ENCODE measurements at regions not wholly inside any gene's neighbourhood (a gene's known extent, or its start where the extent isn't known, plus 50 kb on each side); places are given as distances from the start of the nearest gene placed in this dataset.

DNA sequence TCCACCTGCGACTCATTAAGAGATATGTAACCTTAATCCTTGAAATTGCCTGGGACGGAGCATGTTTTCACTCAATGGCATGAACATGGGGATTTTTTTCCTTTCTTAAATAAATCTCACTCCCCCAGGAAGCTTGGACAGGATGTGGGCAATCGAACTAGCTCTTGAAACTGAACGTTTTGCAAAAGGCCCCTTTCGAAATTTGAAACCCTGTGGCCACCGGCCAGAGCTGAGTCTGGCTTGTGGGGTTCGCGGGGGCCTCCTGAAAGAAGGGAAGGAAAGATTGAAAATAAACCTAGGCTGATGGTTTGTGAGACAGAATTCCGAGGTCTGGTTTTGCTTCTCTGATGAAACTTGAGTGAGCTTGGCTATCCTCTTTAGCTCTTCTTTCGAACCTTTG is 101.4 kb upstream of the RTL1 start:
- DNase-seq: no peak

DNA sequence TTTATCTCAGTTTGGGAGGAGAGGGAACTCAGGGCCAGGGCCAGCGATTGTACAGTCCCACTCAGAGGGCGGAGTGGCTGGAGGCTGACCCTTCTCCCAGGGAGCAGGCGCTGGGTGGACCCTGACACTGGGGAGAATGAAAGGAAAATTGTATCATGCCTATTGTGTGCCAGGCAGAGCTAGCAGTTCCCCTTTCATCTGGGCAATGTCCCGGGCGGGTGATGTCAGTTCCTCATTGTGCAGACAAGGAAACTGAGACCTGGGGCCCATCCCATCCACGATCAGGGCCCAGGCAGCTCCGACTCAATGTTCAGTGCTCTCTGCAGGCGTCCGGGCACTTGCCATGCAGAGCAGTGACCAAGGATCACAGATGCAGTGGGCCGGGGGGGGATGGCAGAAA is 101.9 kb upstream of the RTL1 start:
- no peak for DNase-seq

DNA sequence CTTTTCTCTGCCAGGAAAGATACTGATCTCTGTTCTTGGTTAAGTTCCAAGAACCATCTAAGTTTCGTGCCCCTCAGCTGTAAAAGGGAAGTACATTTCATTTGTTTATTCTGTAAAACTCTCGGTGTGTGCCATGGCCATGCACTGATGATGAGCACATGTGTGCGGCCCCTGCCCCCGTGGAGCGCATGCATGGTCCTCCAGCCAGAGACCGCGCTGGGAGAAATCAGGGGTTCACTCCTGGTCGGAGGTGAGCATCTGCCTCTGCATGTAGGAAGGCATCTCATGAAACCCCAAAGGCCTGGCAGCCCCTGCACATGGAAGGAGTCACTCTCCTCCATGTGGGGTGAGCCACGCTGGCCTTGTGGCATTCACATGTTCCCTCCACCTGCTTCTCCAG is 102.5 kb upstream of the RTL1 start:
- DNase-seq: no peak

DNA sequence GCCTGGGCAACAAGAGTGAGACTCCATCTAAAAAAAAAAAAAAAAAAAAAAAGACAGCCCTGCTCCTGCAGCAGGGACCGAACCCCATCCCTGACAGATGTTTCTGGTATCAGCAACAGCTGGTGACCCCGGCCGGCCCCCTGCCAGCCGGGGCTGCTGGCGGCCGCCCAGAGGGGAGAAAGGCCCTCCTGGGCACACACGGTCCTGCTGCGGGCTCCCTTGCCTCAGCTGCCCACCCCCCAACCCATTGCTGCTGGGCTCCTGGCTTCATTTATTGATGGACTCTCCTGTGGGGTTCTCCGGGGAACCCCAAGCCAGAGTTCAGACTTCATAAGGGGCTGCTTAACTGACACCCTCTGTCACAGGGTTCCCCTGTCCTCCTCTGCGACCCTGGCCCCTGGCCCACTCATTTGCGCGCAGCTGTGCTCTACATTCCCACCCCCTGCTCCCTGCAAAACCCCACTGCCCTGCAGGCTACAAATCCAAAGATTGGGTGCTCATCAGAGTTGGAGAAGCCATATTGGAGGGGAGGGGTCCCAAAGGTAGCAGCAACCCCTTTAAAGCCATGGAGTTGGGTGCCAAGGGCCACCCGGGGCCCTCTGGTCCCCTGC is 103.6 kb upstream of the RTL1 start:
- DNase-seq: no peak

DNA sequence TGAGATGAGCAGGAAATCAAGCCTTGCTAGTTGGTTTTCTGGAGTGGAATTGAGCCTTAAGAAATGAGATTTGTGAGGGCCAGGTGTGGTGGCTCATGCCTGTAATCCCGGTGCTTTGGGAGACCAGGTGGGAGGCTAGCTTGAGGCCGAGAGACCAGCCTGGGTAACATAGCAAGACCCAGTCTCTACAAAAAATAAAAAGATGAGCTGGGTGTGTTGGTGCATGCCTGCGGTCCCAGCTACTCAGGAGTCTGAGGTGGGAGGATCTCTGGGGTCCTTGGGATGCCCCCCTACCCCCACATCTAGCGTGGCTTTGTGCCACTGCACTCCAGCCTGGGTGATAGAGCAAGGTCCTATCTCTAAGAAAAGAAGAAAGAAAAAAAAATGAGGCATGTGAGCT is 104.2 kb upstream of the RTL1 start:
- DNase-seq: no peak

DNA sequence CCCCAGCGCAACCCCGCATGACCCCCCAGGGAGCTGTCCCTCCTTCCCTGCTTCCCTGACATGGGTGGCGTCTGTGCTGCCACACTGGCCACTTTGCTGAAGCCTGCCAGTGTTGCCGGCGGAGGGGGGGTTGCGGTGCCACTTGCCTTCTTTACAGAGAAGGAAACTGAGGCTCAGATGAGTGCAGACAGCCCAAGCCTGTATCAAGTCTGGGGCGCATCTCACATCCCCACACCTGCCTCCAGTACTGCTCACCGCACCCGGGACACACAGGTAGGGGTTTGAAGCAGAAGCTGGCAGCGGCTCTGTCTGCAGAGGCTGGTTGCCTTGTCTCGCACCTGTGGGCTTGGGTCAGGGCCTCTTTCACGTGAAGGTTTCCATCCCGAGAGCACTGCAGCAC is 104.7 kb upstream of the RTL1 start:
- DNase-seq: no peak

DNA sequence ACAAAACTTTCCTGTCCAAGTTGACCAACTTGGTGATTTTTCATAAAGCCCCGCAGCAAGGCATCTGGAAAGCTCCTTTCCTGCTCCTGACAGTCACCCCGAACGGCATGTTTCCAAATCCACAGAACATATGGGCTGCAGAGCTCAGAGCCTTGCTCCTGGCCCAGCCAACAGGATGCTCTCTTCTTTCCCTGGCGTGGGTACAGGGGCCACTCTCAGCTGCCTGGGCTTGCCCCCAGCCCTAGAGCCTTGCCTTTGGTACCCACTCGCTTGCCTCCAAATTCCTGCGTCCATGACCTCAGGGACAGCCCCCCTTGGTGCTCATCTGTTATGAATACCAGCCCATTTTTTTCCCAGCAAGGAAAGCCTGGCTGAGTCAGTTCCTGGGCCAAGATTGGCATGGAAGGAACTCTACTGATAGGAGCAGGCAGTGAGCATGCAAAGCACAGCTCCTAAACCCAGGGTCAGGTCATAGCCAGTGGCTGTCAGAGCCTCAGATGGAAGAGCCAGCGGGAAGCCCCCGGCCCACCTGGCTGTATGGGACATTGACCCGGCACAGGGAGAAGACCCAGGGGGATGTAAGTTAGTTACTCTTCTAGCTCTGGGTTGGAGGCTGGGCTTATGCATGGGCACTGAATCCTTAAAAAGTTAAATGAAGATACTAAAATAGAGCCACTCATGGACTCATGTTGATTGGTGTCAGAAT is 105.3 kb upstream of the RTL1 start:
- no peak for DNase-seq

DNA sequence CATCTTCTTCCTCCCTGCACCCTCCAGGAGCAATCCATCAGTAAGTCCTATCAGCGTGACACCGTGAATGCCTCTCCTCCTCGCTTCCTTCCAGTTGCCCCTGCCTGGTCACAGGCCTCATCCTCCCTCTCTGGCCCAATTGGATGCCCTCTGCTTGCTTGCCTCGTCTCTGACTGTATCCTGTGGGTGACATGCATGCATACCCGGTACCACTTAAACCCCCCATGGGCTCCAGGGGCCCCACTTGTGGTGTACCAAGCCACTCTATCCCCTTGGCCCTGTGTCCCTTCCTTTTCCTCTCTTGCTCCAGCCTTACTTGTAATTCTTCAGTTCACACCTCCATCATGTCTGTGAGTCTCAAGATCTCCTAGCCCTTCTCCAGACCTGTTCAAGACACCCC is 106.0 kb upstream of the RTL1 start:
- no peak for DNase-seq

DNA sequence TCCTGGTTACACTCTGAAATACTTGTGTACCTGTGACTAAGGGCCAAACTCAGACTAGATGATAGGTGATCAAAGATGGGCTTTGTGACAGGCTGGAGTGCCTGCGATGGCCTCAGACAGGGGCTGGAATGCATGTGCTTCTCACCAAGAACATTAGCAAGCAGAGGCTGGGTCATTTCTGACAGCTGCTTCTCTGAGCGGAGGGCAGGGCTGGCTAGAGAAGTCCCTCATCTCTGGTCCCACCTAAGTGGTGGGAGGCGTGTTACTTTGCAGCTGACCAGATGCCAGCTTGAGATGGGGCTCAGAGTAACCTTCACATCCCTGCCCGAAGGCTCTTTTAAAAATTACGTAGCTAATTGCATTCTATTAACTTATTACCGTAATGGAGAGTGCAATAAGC is 106.8 kb upstream of the RTL1 start:
- no peak for DNase-seq

DNA sequence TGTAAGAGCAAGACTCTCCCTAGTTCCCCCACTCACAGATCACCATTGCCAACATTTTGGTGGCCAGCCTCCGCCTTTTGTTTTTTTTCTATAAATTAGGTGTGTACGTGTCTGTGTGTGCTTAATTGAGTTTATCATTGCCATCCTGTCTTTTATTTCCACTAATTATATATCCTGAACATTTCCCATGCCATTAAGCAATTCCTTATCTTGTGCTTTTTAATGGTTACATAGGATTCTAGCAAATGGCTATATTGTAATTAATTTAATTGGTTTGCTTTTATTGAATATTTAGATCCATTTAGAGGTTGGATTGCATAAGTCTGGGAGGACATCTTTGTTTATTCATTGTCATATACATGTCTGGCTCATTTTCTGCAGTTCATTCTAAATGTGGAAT is 107.3 kb upstream of the RTL1 start:
- no peak for DNase-seq

DNA sequence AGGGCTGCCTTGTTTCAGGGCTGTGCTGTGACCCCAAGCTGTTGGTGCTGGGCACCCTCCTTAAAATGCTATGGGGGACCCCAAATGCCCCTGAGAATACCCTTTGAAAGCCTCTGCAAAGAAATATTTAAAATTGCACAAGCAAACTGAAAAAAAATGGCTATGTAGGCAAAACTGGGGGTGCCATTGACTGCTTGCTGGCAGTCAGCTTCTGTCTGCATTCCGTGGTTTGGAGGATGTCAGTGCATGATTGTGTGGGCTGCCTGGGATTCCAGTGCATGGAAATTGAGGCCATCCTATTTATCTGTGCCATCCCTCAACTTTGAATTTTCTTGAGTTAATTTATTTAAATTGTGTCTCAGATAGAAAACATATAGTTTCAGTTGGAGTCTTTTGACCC is 113.7 kb upstream of the RTL1 start:
- no peak for DNase-seq

DNA sequence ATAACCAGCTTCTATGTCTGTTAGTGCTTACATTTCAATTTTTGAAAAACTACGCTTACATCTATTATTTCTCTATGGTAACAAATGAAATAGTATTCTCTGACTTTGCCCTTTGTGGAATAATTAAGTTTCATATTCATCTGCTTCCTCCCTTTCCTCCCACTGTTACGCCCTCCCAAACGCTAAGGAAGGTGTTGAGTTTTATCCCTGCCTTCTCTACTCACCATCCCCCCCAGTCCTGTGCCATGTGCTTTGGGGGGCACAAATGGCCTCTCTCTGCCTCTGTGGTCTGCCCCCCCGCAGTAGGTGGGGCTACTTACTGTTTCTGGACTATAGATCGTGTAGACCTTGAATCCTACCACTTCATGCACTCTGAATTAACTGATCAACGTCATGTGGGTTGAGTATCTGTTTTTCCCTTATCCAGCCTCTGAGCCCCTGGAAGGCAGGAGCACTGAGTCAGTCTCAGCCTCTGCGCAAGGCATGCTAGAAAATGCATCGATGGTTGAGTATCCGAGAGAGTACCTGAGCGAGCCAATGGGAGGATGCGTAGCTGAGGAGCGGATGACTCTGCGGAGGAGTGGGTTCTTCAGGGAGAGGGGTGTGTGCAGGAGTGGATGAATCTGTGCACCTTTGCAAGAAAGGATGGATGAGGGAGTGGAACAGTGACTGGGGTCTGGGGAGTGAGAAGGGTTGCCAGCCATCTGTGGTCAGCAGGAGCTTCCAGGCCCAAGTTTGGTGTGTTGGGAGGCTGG is 114.5 kb upstream of the RTL1 start:
- DNase-seq: no peak

DNA sequence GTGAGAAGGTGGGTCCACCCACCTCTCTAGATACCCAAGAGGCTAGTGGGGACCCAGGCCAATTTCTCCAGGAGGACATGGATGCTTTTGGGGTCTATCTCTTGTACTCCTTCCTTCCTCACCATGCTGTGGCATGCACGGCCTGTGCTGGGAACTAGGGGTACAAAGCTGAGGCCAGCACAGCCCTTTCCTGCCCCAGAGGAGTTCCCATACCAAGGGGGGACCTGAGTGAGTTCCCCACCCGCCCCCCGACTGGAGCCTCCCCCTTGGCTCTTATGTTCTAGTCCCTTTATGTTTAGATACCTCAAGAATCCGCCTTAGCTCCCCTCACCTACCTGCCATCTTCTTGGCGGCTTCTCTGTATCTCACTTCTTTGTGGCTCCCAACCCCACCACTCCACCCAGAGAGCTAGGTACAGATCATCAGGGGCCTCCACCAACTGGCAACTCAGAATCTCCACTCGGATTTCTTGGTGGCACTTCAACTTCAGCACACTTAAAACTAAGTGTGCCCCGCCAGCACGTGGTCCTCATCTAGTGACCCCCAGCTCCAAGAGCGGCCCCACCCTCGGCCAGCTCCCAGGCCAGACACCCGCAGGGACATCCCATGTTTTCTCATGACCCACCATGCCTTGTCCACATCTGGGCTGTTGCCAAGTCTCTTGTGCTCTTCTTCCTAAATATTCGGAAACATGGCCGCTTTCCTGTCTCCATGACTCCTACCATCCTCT is 115.2 kb upstream of the RTL1 start:
- DNase-seq: no peak

DNA sequence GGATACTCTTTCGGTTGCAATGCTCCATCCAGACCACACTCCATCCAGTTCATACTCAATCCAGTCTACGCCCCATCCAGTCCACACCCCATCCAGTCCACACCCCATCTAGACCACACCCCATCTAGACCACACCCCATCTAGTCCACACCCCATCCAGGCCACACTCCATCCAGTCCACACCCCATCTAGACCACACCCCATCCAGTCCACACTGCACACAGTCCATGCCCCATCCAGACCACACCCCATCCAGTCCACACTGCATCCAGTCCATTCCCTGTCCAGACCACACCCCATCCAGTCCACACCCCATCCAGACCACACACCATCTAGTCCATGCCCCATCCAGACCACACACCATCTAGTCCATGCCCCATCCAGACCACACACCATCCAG is 116.0 kb upstream of the RTL1 start:
- no peak for DNase-seq

DNA sequence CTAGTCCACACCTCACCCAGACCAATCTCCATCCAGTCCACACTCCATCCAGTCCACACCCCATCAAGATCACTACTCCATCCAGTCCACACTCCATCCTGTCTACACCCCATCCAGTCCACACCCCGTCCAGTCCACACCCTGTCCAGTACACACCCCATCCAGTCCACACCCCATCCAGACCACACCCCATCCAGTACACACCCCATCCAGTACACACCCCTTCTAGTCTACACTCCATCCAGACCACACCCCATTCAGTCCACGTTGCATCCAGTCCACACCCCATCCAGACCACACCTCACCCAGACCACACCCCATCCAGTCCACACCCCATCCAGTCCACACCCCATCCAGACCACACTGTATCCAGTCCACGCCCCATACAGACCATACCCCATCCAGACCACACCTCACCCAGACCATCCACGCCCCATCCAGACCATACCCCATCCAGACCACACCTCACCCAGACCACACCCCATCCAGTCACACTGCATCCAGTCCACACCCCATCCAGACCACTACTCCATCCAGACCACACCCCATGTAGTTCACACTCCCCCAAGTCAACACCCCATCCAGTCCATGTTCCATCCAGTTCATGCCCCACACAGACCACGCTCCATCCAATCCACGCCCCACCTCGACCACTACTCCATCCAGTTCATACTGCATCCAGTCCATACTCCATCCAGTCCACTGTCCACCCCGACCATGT is 116.6 kb upstream of the RTL1 start:
- no peak for DNase-seq

DNA sequence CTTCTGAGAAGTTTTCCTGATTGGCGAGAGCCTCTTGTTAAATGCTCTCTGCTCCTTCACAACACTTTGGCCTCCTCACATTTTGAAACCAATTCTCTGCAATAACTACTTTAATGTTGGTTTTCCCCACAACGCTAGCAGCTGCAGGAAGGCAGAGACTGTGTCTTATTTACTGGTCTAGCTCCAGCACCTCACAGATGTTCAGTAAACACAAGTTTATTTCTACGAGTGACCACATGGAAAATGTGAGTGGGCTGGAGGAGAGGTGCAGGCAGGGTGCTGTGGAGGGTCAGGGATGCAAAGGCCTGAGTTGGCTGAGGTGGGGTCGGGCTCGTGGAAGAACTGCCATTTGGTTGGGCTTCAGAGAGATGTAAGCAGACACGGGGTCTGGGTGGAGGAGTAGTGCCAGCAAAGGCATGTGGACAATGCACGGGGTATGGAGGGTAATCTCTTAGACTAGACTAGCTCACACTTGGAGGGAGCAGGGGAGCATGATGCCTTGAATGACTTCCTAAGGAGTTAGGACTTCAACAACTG is 117.4 kb upstream of the RTL1 start:
- no peak for DNase-seq

DNA sequence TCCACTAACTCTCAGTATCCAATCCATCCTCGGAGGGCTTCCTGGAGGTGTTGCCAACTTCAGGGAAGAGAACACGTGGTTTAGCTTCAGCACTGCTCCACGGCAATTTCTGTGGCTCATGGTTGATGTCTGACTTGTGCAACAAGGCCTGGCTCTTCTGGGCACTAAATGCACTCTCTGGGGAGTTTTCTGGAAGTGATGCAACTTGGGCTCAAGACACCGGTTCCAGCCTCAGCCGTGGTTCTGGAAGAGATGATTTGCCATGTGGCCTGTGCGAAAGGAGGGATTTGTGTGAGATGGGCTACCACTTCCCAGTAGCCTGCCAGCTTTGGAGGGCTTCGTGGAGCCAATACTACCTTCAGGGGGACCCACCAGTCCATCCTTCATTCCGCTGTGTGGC is 118.6 kb upstream of the RTL1 start:
- no peak for DNase-seq

DNA sequence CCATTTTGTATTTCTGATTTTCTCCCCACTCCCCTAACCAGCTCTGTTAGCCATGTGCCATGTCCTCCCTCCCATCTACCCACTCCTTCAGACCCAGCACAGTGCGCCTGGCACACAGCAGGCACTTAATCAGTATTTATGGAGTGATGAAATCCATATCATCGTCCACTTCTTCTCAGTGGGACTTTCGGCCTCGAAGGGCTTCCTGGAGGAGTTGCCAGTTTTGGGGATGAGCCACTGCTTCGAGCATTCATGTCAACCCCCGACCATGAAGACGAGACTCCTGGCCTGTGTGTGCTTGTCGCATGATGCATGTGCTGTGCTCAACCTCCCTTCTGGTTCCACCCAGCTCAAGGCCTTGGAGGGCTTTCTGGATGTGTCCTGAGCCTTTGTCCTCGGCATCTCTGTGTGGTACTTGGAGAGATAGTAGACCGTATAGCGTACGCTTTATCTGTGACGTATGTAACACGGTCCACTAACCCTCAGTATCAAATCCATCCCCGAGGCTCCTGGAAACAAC is 119.5 kb upstream of the RTL1 start:
- no peak for DNase-seq

DNA sequence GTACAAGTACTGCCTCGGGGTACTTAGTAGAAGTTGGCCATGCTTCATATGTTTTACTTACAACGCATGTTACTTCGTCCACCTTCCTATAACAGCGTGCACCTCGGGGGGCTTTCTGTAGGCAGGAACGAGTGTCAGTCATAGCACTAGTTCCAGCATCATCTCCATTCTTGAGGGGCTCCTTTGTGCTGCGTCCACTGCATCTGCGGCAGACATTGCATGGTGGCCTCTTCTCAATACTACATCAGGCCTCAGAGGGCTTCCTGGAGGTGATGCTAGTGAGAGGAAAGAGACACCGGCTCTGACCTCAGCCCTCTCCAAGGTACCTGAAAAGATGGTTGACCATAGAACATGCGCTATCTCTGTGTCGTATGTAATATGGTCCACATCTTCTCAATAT is 121.2 kb upstream of the RTL1 start:
- no peak for DNase-seq

DNA sequence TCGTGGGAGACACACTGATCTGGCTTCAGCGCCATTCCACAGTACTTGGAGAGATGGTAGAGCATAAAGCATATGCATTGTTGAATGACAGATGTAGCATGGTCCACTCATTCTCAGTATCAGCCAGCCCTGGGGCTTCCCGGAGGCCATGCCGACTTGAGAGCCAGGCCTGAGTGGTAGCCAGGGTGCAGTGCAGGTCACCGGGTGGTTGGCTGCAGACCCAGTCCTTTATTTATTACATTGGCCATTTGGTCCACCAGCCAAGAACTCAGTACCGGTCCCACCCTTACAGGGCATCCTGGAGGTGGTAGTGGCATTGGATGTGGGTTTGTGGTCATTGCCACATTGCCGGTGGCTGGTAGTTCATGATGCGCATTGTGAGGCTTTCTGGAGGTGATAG is 121.6 kb upstream of the RTL1 start:
- DNase-seq: no peak

DNA sequence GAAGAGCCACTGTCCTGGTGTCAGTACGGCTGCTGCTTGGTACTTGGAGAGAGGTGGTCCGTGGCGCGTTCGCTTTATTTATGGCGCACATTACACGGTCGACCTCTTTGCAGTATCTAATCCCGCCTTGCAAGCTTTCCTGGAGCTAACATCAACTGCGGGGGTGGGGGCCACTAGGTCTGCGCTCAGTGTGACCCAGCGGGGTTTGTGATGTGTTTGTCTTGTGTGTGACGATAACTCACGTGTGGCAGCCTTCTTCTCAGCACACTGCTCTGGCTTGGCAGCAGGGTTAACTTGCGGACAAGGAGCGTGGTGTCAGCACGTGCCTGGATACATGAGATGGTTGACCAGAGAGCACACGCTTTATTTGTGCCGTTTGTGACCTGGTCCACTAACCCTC is 122.2 kb upstream of the RTL1 start:
- DNase-seq: no peak

DNA sequence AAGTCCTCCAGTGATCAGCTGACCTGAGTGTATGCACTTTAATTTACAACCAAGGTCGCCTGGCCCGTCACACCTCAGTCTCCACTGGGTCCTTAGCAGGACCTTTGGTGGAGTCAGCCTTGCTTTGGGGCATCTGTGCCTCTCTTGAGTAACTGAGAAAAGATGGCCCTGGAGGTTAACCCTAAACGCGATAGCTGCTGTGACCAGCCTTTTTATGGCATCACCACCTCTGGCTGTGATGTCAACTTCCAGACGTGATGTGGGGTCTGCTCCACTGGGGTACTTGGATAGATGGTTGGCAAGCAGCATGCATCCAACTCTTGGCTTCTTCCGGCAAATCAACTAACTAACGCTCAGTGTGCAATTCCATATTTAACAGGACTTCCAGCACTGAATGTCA is 122.8 kb upstream of the RTL1 start:
- DNase-seq: no peak

DNA sequence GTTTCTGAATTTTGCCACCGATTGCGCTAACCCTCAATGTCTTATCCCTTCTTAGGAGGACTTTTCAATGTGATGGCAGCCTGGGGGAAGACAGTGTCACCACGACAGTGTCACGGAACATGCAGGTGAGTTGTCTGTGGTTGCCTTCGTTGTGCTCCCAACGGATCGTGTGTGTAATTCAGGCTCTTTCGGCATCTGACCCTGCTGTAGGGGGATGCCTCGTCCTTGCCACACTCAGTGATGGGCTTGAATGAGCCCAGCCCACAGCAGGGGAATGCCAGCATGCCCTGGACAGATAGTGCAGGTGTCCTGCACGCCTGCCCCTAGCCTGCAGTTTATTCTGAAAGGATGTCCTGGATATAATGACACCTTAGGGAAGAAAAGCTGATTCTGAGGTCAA is 123.8 kb upstream of the RTL1 start:
- DNase-seq: no peak

All from NCI-H2029 (cell line).